GM18873 (cell line): ENCODE measurements at regions not wholly inside any gene's neighbourhood (a gene's known extent, or its start where the extent isn't known, plus 50 kb on each side); places are given as distances from the start of the nearest gene placed in this dataset.

Experiments used
- ATAC-seq: cut with Tn5 transposase; IDR thresholded peaks from one replicate; pipeline ENCODE4 v1.9.1; 2021; ENCODE audit warnings: mild to moderate bottlenecking, moderate library complexity, moderate number of reproducible peaks; ENCODE audit not compliant: unreplicated experiment, low FRiP score

DNA sequence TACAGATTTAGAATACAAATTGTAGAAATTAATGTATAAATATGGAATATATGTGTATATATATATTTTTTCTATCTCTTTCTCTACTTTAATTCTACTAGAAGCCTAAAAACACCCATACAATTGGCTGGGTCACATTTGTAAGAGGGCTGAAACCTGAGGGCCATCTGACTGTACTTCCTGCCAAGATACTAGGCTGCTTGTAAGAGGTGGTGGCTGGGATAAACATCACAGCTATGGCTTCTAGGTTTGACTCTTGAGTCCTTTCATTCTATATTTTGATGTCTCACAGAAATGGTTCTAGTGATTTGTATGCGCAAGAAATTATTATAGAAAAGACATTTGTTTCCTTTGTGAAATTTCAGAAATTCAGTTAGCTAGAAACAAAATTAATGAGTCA lies 1155.2 kb upstream of the B3GALT2 start:
- no peak for ATAC-seq

DNA sequence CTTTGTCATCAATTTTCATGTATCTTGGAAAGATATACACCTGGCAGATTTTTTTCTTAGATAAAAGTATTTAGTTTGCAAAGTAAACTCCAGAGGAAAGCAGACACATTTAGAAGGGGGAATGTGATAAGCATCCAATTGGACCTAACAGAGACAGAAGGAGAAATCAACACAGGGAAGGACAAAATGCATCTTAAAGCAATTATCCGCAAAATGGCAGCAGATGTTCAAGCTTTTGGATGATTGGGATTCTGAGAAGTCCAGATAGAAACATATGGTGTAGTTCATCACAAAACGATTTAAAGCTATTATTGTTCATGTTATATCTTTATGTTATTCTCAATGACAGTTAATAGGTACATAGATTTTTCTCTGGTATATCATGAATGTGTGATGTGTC lies 1153.1 kb upstream of the B3GALT2 start:
- ATAC-seq, result no peak

GRCh38 chr1:194338241-194338948 lies 1152.0 kb upstream of the B3GALT2 start:
- no peak for ATAC-seq

DNA sequence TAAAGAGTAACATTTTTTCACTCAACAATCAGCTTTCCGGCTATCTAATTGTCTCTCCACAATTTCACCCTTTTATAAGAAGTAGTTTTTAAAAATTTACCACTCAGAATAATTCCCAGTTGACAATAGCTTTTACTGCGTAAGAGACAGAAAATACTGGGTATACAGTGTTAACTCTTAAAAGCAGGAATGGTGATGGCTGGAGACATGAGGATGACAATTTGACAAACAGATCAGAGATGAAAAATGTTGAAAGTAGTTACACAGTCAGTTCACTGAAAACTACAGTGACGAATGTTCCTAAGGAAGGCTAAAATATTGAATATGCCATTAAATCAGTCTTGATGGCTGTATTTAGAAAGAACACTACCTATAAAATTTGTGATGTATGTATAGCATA lies 1146.8 kb upstream of the B3GALT2 start:
- no peak for ATAC-seq

- ATAC-seq, result no peak
Measured at GRCh38 chr1:194331758-194332157, 1145.3 kb upstream of the B3GALT2 start.

DNA sequence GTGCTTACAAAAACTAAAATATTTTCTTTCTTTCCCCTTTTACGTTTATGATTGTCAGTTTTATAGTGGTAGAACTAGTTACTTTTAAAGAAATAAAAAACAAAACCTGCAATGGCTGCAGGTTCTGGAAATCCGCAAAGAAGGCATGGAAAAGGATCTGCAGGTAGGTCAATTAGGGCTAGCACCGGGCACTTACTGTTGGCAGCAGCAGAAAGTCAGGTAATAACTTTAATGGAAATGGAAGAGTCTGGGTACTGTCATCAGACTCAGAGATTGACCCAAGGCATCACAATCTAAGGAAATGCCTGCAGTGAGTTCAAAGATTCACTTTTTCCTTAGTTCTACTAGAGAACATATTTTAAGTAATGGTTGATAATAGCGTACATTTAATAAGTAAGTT lies 1136.3 kb upstream of the B3GALT2 start:
- ATAC-seq, result no peak

DNA sequence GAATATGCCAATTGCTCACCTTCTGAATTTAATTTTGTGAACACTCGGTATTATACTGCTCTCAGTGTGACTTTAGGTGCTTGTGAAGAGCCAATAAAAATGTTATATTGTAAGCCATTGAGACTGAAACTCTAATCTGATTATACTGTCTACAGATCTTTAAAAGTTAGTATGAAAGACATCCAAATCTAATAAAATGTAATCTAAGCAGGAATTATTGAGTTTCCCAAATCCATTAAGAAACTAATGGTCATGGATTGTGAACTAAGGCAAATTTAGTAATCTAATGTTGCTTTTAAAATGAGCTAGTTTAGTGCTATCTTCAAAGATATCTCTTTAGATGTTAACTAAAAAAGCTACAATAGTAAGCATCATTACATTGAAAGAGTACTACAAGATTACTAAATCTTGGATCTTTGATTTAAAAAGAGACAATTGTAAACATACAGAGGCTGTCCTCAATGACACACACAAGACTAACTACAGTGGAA lies 1132.4 kb upstream of the B3GALT2 start:
- no peak for ATAC-seq

DNA sequence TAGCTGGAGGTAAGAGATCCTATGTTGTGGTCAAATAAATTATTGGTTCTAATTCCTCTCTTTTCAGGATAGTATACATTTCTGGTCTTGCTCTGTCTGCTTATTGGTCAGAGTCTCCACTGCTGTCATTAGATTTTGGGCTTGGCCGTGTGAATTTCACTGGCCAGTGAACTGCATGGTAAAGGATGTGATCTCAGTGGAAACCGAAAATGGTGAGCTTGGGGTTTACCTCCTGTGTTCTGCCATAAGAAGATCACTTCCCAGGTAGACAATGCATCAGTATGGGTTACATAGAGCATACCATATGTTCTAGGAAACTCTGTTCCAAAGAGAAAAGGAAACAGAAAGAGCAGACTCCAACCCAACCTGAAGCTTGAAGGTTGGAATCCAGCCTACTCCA lies 1123.3 kb upstream of the B3GALT2 start:
- ATAC-seq, result no peak

- no peak for ATAC-seq
Measured at GRCh38 chr1:194309269-194309668, 1122.9 kb upstream of the B3GALT2 start.

GRCh38 chr1:194300776-194301175 lies 1114.4 kb upstream of the B3GALT2 start:
- no peak for ATAC-seq

DNA sequence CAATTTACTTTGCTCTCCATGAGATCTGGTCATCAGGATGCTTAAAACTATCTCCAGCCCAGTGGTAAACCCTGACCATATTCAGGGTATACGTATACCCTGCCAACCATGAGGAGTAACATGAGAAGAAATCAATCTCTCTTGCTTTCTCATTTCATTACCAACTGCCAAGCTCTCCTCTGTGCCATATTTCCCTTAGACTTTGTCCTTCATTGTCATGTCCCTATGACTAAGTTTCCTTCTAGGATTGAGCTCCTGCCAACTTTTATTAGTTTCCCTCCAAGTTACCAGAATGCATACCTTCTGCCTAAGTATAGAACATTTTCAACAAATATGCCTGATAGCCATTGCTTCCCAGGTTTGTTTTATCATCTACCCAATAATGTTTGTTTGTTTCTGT lies 1113.9 kb upstream of the B3GALT2 start:
- ATAC-seq, result no peak

- no peak for ATAC-seq
Measured at GRCh38 chr1:194298007-194298598, 1111.7 kb upstream of the B3GALT2 start.

DNA sequence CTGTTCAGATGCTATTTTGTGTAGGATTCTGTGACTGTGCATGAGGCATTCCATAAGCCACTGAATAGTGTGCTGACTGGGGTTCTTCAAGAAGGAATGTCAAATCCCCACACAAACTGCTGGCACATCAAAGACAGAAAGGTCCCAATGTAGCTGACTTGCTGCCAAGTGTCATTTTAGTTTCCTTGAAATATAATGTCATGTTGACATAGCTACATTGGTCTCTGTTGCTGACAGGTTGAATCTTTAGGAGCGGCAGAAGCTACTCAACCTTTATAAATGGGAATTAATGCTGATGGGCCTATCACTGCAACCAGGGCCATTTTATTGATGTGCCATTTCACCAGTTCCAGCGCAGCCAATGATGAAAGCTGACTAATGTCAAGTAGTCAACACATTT lies 1110.7 kb upstream of the B3GALT2 start:
- ATAC-seq, result no peak

DNA sequence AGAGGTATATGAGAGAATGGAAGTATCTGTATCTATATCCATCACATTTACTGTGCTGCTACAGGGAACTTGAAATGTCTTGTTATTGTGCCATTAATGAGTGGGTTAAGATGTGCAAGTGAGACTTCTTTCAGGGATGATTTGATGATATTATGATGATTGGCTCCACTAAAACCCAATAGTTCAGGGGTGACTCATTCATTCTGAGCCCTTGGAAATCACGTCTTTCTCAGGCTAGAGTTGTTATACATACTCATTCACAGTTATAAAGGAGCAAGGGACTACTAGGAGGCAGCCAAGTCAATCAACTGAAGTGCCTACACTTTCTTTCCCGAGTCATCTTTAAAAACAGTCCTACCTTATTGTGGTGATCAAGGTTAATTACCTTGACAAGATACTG lies 1109.8 kb upstream of the B3GALT2 start:
- no peak for ATAC-seq

DNA sequence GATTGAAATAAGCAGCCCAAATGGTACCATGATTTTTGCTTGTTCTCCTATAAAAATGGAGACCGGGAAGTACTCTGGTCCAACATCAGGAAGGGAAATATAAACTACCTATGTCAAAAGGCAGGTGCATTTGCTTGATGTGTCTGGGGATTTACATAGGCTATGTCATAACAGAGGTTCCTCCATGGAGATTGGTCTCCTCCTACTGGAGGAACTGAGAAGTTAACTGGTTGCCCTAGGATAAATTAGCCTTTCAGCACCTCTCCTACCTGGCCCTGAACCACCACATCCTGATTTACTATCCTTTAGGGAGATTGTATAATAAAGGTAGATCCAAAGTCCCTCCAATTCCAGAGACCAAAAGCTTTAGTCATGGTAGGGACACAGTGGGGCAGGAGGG lies 1109.3 kb upstream of the B3GALT2 start:
- ATAC-seq, result peak; percentile 84

- no peak for ATAC-seq
Measured at GRCh38 chr1:194293851-194294405, 1107.5 kb upstream of the B3GALT2 start.

- ATAC-seq, result no peak
Measured at GRCh38 chr1:194292966-194293365, 1106.6 kb upstream of the B3GALT2 start.

DNA sequence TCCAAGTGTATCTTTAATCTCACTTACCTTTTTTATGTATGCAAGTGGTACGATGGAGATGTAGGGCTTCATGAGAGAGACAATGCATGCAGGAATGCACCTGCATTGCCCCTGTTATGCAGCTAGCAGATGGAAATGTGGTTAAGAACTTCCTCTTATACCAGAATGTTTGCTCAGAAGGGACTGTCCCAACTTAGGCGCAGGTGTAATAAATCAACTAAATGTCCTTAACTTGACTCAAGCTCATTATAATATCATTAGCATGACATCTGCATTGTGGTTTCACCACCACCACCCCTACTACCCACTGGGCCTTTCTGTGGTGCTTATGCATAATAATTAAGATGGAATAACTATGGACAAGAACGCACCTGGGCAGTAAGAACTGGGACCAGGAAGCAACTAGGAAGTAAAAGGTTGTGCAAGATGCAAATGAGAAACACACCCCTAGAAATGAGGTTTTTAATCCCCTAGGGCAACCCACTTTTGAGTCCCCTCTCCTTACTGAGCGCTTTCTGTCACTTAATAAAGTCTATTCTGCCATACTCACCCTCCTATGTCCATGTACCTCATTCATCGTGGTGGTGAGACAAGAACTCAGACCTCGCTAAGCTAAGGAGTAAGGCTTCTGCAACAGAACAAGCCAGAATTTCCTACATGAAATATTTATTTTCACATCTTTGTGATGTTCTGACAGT lies 1103.3 kb upstream of the B3GALT2 start:
- ATAC-seq, result peak; percentile 96

GRCh38 chr1:194288238-194288637 lies 1101.8 kb upstream of the B3GALT2 start:
- ATAC-seq, result no peak

- ATAC-seq, result no peak
Measured at GRCh38 chr1:194281376-194281775, 1095.0 kb upstream of the B3GALT2 start.

DNA sequence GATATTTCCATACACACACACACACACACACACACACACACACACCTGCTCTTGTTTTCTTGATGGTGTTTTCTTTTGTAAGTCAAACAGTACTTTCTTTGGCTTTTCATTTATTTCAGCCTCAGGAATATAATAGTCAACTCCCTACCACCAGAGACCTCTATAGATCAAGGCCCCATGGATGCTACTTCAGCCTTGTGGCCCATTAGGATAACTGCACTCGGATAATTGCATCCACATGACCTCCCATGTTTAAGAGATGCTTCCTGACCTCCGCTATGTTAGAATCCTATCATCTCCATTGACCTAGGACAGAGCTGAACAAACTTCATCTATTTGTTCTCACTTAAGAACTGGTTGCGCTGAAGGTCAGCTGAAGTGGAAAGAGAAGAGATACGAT lies 1094.0 kb upstream of the B3GALT2 start:
- ATAC-seq, result no peak
